Activated naive CD8-positive, alpha-beta T cell treated with anti-CD3 and anti-CD28 coated beads, Interleukin-2, amount 50 U/mL, for 24 hours (primary cell): ENCODE measurements at regions not wholly inside any gene's neighbourhood (a gene's known extent, or its start where the extent isn't known, plus 50 kb on each side); places are given as distances from the start of the nearest gene placed in this dataset.

Experiments
- ATAC-seq: fragments of 150-1000 bp; cut with Tn5 transposase; one replicate; pipeline ENCODE4 v1.10.0; 2021
- DNase-seq: peaks from one replicate; pipeline ENCODE4 v3.0.0; 2021
- H3K27ac Mint-ChIP-seq: one replicate; pipeline ENCODE4 v1.8.0; 2021; ENCODE audit warnings: mild to moderate bottlenecking, mixed read lengths
- H3K27me3 Mint-ChIP-seq: one replicate; pipeline ENCODE4 v1.8.0; 2021; ENCODE audit warnings: mixed read lengths
- H3K36me3 Mint-ChIP-seq: one replicate; pipeline ENCODE4 v1.8.0; 2021; ENCODE audit warnings: low read depth, mixed read lengths
- H3K4me1 Mint-ChIP-seq: one replicate; pipeline ENCODE4 v1.8.0; 2021; ENCODE audit warnings: mixed read lengths
- H3K4me3 Mint-ChIP-seq: one replicate; pipeline ENCODE4 v1.8.0; 2021; ENCODE audit warnings: mild to moderate bottlenecking, moderate library complexity, mixed read lengths
- H3K9me3 Mint-ChIP-seq: one replicate; pipeline ENCODE4 v1.8.0; 2021; ENCODE audit warnings: mixed read lengths

- ATAC-seq (no peak), DNase-seq (no peak)
- no peak overlapping the region for H3K27ac Mint-ChIP-seq
- no peaks in the 10 kb centered on the region for H3K36me3 Mint-ChIP-seq
- peaks cover 17% of the 10 kb centered on the region for H3K27me3 Mint-ChIP-seq
- H3K4me1 Mint-ChIP-seq: no peaks in the 10 kb centered on the region
- no peaks in the 10 kb centered on the region for H3K9me3 Mint-ChIP-seq
- no peak overlapping the region for H3K4me3 Mint-ChIP-seq
These were observed 255.1 kb upstream of the CDYL start for GRCh38 chr6:4521070-4521469.

- no peak overlapping the region for H3K27ac Mint-ChIP-seq
- no peak overlapping the region for H3K4me3 Mint-ChIP-seq
- no peaks in the 10 kb centered on the region for H3K36me3 Mint-ChIP-seq
- H3K27me3 Mint-ChIP-seq: peaks cover 18% of the 10 kb centered on the region
- DNase-seq (no peak), ATAC-seq (no peak)
- H3K9me3 Mint-ChIP-seq: no peaks in the 10 kb centered on the region
- H3K4me1 Mint-ChIP-seq: no peaks in the 10 kb centered on the region
These were observed 257.7 kb upstream of the CDYL start for GRCh38 chr6:4518506-4518905.

DNA sequence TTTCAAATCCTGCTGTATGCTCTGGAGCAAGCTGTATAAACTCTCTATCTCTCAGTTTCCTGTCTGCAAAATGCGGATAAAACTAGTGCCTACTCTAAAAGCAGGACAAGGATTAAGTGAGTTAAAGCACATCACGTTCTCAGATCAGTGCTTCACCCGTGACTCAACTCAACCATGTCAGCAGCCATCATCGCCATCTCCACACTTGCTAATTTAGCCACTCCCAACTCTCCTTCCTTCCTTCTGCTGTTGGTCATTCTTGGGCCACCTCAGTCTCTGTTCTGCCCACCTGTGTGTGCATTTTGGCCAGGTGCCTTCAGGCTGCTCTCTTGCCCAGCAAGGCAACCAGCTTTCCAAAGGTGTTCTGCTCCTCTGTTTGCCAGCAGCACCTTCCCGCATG is 260.0 kb upstream of the CDYL start:
- DNase-seq (no peak), ATAC-seq (no peak)
- Mint-ChIP-seq H3K4me1 (no peaks in the 10 kb centered on the region), H3K4me3 (no peak overlapping the region), H3K27ac (no peak overlapping the region), H3K36me3 (no peaks in the 10 kb centered on the region), H3K9me3 (no peaks in the 10 kb centered on the region), H3K27me3 (peaks cover 11% of the 10 kb centered on the region)

DNA sequence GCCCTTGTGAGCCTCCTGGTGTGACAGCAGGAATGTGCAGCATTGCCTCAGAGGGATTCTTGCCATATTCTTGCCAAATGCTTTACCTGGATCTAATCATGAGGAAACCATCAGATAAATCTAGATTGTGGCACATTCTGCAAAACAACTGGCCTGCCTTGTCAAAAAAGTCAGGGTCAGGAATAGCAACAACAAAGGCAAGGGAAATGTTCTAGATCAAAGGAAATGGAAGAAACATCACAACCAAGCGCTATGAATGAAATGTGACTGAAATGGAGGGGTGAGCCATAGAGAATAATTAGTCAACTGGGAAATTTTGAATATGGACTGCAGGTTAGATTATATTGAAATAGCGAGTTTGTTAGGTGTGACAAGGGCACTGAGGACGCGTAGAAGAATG is 262.6 kb upstream of the CDYL start:
- Mint-ChIP-seq H3K27ac (no peak overlapping the region), H3K9me3 (no peaks in the 10 kb centered on the region), H3K4me3 (no peak overlapping the region), H3K4me1 (no peaks in the 10 kb centered on the region), H3K27me3 (peaks cover 9% of the 10 kb centered on the region), H3K36me3 (no peaks in the 10 kb centered on the region)
- no peak for ATAC-seq
- no peak for DNase-seq

DNA sequence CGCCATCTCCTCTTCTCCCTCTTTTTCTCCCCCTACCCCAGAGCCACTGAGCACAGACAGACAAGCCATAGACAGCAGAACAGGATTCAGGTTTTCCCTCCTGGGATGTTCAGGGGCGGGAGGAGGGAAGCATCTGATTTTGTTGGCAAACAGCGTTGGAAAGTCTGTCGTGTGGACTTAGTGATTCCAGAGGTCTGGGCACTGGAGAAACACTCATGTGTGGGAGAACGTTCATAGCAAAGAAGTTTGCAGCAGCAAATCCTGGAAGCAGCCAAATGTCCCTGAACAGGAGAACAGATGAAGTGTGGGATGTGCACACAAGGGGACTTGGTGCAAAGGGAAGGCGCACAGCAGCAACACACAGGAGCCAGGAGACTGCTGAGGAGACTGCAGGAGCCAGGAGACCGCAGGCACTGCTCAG is 264.1 kb upstream of the CDYL start:
- H3K4me1 Mint-ChIP-seq: no peaks in the 10 kb centered on the region
- H3K27me3 Mint-ChIP-seq: peaks cover 15% of the 10 kb centered on the region
- no peak for DNase-seq
- H3K4me3 Mint-ChIP-seq: no peak overlapping the region
- no peak for ATAC-seq
- no peak overlapping the region for H3K27ac Mint-ChIP-seq
- H3K9me3 Mint-ChIP-seq: no peaks in the 10 kb centered on the region
- H3K36me3 Mint-ChIP-seq: no peaks in the 10 kb centered on the region

DNA sequence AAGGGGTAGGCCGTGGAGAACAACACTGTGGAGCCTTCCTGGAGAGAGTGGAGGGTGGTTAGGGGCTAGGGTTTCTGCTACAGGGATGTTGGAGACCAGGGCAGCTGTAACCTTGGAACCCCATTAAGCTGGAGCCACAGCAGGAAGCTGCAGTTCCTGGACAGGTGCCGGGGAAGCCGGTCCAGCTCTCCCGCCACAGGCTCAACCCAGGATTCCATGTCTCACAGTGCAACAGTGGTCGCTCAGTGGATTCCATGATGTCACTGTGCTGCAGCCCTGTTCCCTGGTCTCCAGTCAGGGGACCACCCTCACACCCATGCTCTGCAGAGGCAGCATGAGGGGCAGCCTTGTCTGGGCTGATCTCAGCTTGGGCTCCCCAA is 264.6 kb upstream of the CDYL start:
- DNase-seq (no peak), ATAC-seq (no peak)
- Mint-ChIP-seq H3K9me3 (no peaks in the 10 kb centered on the region), H3K4me1 (no peaks in the 10 kb centered on the region), H3K36me3 (no peaks in the 10 kb centered on the region), H3K4me3 (no peak overlapping the region), H3K27ac (no peak overlapping the region), H3K27me3 (peaks cover 15% of the 10 kb centered on the region)

DNA sequence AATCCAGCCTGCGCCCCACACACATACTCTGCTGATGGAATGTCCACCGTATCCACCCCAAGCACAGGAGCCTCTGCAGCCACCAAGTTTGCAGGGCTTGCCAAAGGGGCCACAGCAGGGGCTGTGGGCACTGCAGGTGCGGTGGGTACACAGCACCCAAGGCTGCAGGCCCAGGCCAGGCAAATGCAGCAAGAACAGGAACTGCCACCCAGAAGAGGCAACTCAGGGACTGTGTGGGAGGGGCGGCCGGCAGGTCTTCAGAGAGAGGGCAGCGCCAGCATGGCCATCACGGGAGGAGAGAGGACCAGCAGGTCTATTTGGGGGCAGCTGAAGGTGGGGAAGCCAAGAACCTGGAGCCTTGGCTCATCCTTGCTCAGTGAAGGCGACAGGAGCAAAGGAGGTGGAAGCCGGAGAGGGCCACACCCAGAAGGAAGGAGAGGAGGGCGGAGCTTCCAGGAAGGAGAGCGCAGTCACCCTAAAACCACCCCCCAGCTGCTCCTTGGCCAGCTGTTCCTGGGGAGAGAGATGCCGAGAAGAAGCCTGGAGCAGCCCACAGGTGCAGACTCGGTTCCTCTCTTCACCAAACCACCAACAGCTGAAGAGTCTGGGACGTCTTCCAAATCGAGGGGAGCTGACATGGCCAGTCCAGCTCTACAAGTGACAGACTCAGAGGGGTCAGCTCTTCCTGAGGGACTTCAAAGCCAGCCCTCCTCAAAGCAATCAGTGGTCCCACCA is 265.1 kb upstream of the CDYL start:
- Mint-ChIP-seq H3K9me3 (no peaks in the 10 kb centered on the region), H3K36me3 (no peaks in the 10 kb centered on the region), H3K27me3 (peaks cover 15% of the 10 kb centered on the region), H3K27ac (no peak overlapping the region), H3K4me1 (no peaks in the 10 kb centered on the region), H3K4me3 (no peak overlapping the region)
- ATAC-seq: no peak
- DNase-seq: no peak

DNA sequence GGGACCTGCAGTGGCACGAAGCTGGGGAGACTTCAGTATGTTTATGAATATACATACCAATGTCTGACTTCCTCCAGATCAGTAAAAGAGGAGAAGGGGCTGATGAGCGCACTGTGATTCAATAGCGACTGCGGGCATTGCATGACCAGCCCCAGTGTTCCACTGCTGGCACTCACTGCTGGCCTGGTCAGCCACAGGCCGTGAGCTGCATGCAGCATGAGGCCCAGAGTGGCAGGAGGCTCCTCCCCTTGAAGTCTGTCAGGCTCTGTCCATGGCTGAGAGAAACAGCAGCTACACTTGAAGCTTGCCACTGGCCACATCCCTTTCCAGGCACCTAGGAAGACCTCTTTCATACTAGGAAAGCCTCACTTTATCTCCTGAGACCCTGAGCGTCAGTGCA is 265.9 kb upstream of the CDYL start:
- Mint-ChIP-seq H3K36me3 (no peaks in the 10 kb centered on the region), H3K27ac (no peak overlapping the region), H3K4me1 (no peaks in the 10 kb centered on the region), H3K9me3 (no peaks in the 10 kb centered on the region), H3K27me3 (peaks cover 16% of the 10 kb centered on the region), H3K4me3 (no peak overlapping the region)
- ATAC-seq (no peak), DNase-seq (no peak)

- Mint-ChIP-seq H3K9me3 (no peaks in the 10 kb centered on the region), H3K36me3 (no peaks in the 10 kb centered on the region), H3K27me3 (peaks cover 22% of the 10 kb centered on the region), H3K27ac (no peak overlapping the region), H3K4me1 (no peaks in the 10 kb centered on the region), H3K4me3 (no peak overlapping the region)
- DNase-seq: no peak
- no peak for ATAC-seq
These were observed 266.7 kb upstream of the CDYL start for GRCh38 chr6:4509506-4509905.

GRCh38 chr6:4506792-4507191 is 269.4 kb upstream of the CDYL start:
- Mint-ChIP-seq H3K27ac (no peak overlapping the region), H3K27me3 (peaks cover 24% of the 10 kb centered on the region), H3K36me3 (no peaks in the 10 kb centered on the region), H3K4me1 (no peaks in the 10 kb centered on the region), H3K9me3 (no peaks in the 10 kb centered on the region), H3K4me3 (no peak overlapping the region)
- ATAC-seq (no peak), DNase-seq (no peak)

- no peak overlapping the region for H3K27ac Mint-ChIP-seq
- H3K9me3 Mint-ChIP-seq: no peaks in the 10 kb centered on the region
- peaks cover 24% of the 10 kb centered on the region for H3K27me3 Mint-ChIP-seq
- no peaks in the 10 kb centered on the region for H3K4me1 Mint-ChIP-seq
- no peaks in the 10 kb centered on the region for H3K36me3 Mint-ChIP-seq
- no peak overlapping the region for H3K4me3 Mint-ChIP-seq
- no peak for DNase-seq
- ATAC-seq: no peak
These were observed 270.0 kb upstream of the CDYL start for GRCh38 chr6:4506223-4506622.

DNA sequence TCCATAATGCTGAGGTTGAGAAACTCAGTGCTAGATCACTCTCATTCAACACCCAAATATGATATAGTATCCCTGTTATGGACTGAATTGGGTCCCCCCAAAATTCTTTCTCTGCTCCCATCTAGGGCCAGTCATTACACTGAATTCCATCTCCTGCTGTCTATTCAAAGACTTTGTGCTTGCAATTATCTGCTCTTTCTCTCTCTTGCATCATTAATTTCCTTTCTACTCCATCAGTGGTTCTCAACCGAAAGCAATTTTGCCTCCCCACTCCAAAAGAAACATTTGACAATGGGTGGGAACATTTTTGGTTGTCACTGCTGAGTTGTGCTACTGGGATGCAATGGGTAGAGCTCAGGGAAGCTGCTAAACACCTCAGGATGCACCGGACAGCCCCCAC is 271.5 kb upstream of the CDYL start:
- H3K36me3 Mint-ChIP-seq: no peaks in the 10 kb centered on the region
- peaks cover 24% of the 10 kb centered on the region for H3K27me3 Mint-ChIP-seq
- no peak overlapping the region for H3K27ac Mint-ChIP-seq
- H3K4me3 Mint-ChIP-seq: no peak overlapping the region
- H3K4me1 Mint-ChIP-seq: no peaks in the 10 kb centered on the region
- DNase-seq: no peak
- H3K9me3 Mint-ChIP-seq: no peaks in the 10 kb centered on the region
- ATAC-seq: no peak

DNA sequence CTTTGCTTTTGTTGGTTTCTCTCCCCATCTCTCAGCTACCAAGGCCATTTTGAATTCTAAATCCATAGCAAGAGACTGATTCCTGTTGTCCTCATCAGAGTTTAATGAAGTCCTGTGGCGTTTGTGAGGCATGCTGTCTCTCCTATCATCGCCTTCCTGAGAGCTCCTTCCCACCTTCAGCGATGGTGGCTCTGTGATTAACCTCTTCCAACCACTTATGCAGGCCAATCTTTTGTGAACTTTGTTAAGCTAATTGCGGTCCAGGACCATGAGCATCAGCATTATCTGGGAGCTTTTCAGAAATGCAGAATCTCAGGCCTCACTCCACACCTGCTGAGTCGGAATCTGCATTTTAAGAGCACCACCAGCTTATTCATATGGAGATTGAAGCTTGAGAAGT is 272.5 kb upstream of the CDYL start:
- Mint-ChIP-seq H3K36me3 (no peaks in the 10 kb centered on the region), H3K9me3 (no peaks in the 10 kb centered on the region), H3K27me3 (peaks cover 24% of the 10 kb centered on the region), H3K4me3 (no peak overlapping the region), H3K27ac (no peak overlapping the region), H3K4me1 (no peaks in the 10 kb centered on the region)
- DNase-seq (no peak), ATAC-seq (no peak)

DNA sequence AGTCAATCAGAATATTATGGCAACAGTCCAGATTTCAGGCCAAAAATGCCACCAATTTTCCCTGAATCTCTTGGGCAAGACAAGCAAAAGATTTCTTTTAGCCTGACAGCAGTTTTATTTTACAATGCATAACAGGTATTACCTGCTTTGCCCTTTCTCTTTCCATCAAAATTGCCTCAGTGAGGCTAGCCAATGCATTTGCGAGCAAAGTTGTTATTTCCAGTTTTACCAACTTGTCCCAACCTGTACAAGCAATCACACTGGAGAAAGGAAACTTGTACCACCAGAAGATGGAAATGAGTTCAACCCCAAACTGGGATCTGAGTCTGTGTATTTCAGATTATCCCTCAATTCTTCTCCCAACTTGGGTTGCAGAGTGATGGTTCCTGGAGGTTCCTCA is 279.9 kb upstream of the CDYL start:
- no peaks in the 10 kb centered on the region for H3K36me3 Mint-ChIP-seq

DNA sequence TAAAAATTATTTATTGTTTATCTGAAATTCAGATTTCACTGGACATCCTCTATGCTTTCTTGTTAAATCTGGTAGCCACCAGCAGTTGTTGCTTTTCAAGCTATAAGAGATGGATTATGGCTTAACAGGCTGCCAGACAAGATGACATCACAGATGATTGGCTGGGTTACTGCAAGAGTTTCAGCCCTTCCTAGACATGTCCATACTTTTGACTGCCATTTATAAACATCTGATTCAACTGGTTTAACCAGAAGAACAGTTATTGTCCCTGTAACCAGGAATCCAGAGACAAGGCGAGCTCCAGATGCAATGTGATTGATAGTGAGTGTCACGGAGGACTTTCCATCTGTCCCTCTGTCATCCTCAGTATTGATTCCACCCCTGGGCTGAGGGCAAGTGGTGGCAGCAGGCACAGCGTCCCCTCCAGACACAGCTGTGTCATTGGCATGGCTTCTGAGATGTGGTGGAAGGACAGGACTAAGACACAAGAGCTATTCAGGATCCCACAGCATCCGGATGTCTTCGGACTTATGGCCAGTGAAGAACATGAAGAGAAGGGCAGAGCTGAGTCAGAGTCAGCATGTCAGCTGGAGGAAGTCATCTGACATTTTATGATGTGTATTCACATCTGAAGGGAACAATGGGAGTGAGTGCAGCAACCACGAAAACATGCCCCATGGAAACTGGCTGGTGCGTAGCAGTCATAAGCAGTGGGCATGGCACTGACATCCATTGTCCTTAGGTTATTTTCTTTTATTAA is 284.5 kb upstream of the CDYL start:
- no peak for ATAC-seq
- Mint-ChIP-seq H3K9me3 (peaks cover 15% of the 10 kb centered on the region), H3K4me3 (no peak overlapping the region), H3K4me1 (no peaks in the 10 kb centered on the region), H3K27ac (no peak overlapping the region), H3K36me3 (no peaks in the 10 kb centered on the region), H3K27me3 (peaks cover 7% of the 10 kb centered on the region)
- no peak for DNase-seq

More for the DNA sequence above, 279.9 kb upstream of the CDYL start:
- Mint-ChIP-seq H3K9me3 (no peaks in the 10 kb centered on the region), H3K27ac (no peak overlapping the region), H3K4me3 (no peak overlapping the region), H3K4me1 (no peaks in the 10 kb centered on the region), H3K27me3 (peaks cover 4% of the 10 kb centered on the region)
- DNase-seq (no peak), ATAC-seq (no peak)
